Stomach (tissue), 8 donors: ENCODE measurements at regions not wholly inside any gene's neighbourhood (a gene's known extent, or its start where the extent isn't known, plus 50 kb on each side); places are given as distances from the start of the nearest gene placed in this dataset.

ENCODE experiments used
- DNase-seq, 2 donors: peaks; one replicate each; pipeline versions ENCODE4 v3.0.0 to v3.0.0-alpha.2; 2013 to 2019
- H3K27ac ChIP-seq, 5 donors: fragments of 200-600 bp in 4 of 5; sonication (generic) in 4 of 5; one replicate each; pipeline ENCODE4 v1.5.1; 2013 to 2019; ENCODE audit warnings: mild to moderate bottlenecking in 1 of 5, moderate library complexity in 1 of 5
- H3K27me3 ChIP-seq, 3 donors: fragments of 200-600 bp; sonication (generic); one replicate each; pipeline ENCODE4 v1.5.1; 2017 to 2019; ENCODE audit warnings: mixed run types in 1 of 3
- H3K36me3 ChIP-seq, 4 donors: fragments of 200-600 bp; sonication (generic); 1 replicate in 3 of 4; 2 replicates in 1 of 4; pipeline ENCODE4 v1.5.1; 2016 to 2019
- H3K4me1 ChIP-seq, 4 donors: fragments of 200-600 bp; sonication (generic); one replicate each; pipeline ENCODE4 v1.5.1; 2016 to 2019
- H3K4me3 ChIP-seq, 4 donors: fragments of 200-600 bp; sonication (generic) in 3 of 4; one replicate each; pipeline ENCODE4 v1.5.1; 2016 to 2019; ENCODE audit warnings: mild to moderate bottlenecking in 1 of 4
- H3K9me3 ChIP-seq, 4 donors: fragments of 200-600 bp; sonication (generic); one replicate each; pipeline ENCODE4 v1.5.1; 2016 to 2019
- EP300 ChIP-seq: sonication (generic); formaldehyde crosslinking; IDR thresholded peaks from one replicate; pipeline ENCODE4 v1.6.1; 2017; ENCODE audit warnings: antibody characterized with exemption
- POLR2A ChIP-seq, 4 donors: fragments of 450-650 bp; IDR thresholded peaks; one replicate each; pipeline ENCODE4 v1.6.1; 2016; ENCODE audit warnings: antibody characterized with exemption in 4 of 4, control low read depth in 2 of 4, mild to moderate bottlenecking in 1 of 4, moderate library complexity in 1 of 4
- POLR2AphosphoS5 ChIP-seq, 3 donors: sonication (generic); formaldehyde crosslinking; IDR thresholded peaks; one replicate each; pipeline ENCODE4 v1.6.1; 2016; ENCODE audit warnings: antibody characterized with exemption in 3 of 3
- WGBS, 5 donors: extraction: QIAGEN DNeasy Blood & Tissue Kit in 3 of 5; methylation state at CpG; one replicate each; pipeline versions ENCODE4 v1.1.5 to v1.1.7; 2013 to 2018; 5-methylcytosine and 5-hydroxymethylcytosine counted together
- intact Hi-C: fragments of 100-400 bp; cut with DNase I; formaldehyde crosslinking; loops from one replicate; pipeline ENCODE4 v1.15.1; 2023; ENCODE audit warnings: low total_unique reads
- TF ChIP-seq, protein P1 (sequence below), 7 experiments: fragments of 450-650 bp in 4 of 7; fragments of 200-600 bp in 3 of 7; sonication (generic) in 3 of 7; IDR thresholded peaks; one replicate each; pipeline ENCODE4 v1.5.1; 2016 to 2019; ENCODE audit warnings: antibody characterized with exemption in 7 of 7, control low read depth in 2 of 7, mild to moderate bottlenecking in 1 of 7
- donor health status: healthy with polysubstance abuse.
- donor health status: Bipolar disorder and iron deficiency.
- donor health status: healthy.

DNA sequence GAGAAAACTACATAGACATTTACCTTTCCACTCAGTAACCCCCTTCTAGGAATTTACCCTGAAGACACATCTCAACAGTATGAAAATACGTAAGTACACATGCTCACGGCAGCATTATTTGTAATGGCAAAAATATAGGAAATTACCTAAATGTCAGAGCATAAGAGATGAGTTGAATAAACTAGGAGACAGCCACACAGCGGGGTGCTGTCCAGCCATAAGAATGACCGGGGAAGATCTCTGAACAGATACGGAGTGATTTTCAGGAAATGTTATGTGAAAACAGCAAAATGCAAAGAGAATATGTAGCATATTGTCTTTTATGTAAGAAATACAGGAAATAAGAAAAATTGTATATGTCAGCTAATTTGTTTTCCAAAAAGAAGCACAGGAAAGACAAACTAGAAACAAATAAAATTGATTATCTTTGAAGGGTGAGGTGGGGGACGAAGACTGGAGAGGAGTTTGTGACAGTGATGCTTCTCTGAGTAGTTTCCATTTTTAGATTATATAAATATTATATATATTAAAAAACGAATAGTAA is 195.4 kb downstream of the HAUS1 start:
- Histone ChIP-seq H3K36me3 (no peaks in the 10 kb centered on the region), H3K9me3 (peaks cover 0 to 6% (median 3%) of the 10 kb centered on the region in 4 donors), H3K4me3 (no peak overlapping the region), H3K27ac (no peak overlapping the region), H3K27me3 (peaks cover 0 to 4% (median 0%) of the 10 kb centered on the region in 3 donors), H3K4me1 (no peaks in the 10 kb centered on the region)
- TF ChIP-seq POLR2A (IDR thresholded peaks at IDR 0.05) (no peak), POLR2AphosphoS5 (IDR thresholded peaks at IDR 0.05) (no peak), EP300 (no peak)
- TF ChIP-seq, protein P1, sequence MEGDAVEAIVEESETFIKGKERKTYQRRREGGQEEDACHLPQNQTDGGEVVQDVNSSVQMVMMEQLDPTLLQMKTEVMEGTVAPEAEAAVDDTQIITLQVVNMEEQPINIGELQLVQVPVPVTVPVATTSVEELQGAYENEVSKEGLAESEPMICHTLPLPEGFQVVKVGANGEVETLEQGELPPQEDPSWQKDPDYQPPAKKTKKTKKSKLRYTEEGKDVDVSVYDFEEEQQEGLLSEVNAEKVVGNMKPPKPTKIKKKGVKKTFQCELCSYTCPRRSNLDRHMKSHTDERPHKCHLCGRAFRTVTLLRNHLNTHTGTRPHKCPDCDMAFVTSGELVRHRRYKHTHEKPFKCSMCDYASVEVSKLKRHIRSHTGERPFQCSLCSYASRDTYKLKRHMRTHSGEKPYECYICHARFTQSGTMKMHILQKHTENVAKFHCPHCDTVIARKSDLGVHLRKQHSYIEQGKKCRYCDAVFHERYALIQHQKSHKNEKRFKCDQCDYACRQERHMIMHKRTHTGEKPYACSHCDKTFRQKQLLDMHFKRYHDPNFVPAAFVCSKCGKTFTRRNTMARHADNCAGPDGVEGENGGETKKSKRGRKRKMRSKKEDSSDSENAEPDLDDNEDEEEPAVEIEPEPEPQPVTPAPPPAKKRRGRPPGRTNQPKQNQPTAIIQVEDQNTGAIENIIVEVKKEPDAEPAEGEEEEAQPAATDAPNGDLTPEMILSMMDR (IDR thresholded peaks at IDR 0.05), result no peak
- DNase-seq, result no peak
- 78 to 82% (median 79%) methylated on average over 7 of the region's 7 CpGs for WGBS, 5 donors
- intact Hi-C loops, result no loop called here

DNA sequence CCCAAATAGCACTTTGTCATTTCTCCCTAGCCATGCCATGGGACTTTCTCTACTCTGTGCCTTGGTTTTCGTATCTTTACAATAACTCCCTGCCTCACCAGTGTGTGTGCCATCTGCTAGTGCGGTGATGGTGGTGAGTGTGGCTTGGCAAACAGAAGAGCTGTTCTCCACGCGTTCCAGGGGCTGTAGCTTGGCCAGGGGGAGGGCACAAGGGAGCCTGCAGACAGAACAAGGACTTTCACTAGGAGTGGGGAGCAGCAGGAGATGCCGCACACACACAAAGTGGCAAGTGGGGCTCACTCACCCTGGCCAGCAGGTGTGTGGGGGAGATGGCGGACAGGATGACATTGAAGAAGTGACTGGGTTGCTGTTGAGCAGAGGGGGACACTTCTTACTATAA is 196.9 kb downstream of the HAUS1 start:
- peaks cover 0 to 4% (median 0%) of the 10 kb centered on the region in 3 donors for H3K27me3 ChIP-seq
- H3K36me3 ChIP-seq, result no peaks in the 10 kb centered on the region
- DNase-seq, result no peak
- TF ChIP-seq POLR2AphosphoS5 (IDR thresholded peaks at IDR 0.05) (no peak), POLR2A (IDR thresholded peaks at IDR 0.05) (no peak), EP300 (no peak)
- TF ChIP-seq, protein P1 (IDR thresholded peaks at IDR 0.05), result no peak
- H3K4me3 ChIP-seq, result no peak overlapping the region
- peaks cover 0 to 8% (median 3%) of the 10 kb centered on the region in 4 donors for H3K9me3 ChIP-seq
- H3K27ac ChIP-seq, result no peak overlapping the region
- WGBS, 5 donors, result 57 to 72% (median 63%) methylated on average over 6 of the region's 6 CpGs
- H3K4me1 ChIP-seq, result no peaks in the 10 kb centered on the region
- intact Hi-C loops, result no loop called here

DNA sequence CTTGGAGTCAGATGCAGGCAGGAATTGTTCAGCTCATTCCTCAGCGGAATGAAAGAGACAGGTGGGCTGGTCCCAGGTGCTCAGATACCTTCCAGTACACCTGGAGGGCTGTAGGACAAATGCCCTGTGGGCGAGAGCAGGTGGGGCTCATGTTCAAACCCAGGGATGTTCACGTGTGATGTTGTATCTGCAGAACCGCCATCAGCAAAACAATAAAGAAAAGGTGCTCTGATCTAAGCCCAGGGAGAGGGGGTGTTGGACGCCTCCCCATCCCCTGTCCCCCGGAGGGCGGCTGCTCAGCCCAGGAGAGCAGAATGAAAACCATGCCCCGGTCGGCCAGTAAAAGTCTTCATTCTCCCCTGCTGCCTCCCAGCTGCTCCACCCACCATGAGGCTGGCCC is 197.4 kb downstream of the HAUS1 start:
- Histone ChIP-seq H3K9me3 (peaks cover 0 to 12% (median 5%) of the 10 kb centered on the region in 4 donors), H3K36me3 (no peaks in the 10 kb centered on the region), H3K4me1 (no peaks in the 10 kb centered on the region), H3K27ac (no peak overlapping the region), H3K4me3 (no peak overlapping the region), H3K27me3 (peaks cover 0 to 4% (median 0%) of the 10 kb centered on the region in 3 donors)
- WGBS, 5 donors, result 72 to 79% (median 77%) methylated on average over 6 to 9 of the region's 9 CpGs
- TF ChIP-seq EP300, result no peak
- TF ChIP-seq POLR2AphosphoS5 (IDR thresholded peaks at IDR 0.05), result no peak
- TF ChIP-seq, protein P1 (IDR thresholded peaks at IDR 0.05), result no peak
- no peak for TF ChIP-seq POLR2A (IDR thresholded peaks at IDR 0.05)
- DNase-seq, result no peak
- intact Hi-C loops, result no loop called here

DNA sequence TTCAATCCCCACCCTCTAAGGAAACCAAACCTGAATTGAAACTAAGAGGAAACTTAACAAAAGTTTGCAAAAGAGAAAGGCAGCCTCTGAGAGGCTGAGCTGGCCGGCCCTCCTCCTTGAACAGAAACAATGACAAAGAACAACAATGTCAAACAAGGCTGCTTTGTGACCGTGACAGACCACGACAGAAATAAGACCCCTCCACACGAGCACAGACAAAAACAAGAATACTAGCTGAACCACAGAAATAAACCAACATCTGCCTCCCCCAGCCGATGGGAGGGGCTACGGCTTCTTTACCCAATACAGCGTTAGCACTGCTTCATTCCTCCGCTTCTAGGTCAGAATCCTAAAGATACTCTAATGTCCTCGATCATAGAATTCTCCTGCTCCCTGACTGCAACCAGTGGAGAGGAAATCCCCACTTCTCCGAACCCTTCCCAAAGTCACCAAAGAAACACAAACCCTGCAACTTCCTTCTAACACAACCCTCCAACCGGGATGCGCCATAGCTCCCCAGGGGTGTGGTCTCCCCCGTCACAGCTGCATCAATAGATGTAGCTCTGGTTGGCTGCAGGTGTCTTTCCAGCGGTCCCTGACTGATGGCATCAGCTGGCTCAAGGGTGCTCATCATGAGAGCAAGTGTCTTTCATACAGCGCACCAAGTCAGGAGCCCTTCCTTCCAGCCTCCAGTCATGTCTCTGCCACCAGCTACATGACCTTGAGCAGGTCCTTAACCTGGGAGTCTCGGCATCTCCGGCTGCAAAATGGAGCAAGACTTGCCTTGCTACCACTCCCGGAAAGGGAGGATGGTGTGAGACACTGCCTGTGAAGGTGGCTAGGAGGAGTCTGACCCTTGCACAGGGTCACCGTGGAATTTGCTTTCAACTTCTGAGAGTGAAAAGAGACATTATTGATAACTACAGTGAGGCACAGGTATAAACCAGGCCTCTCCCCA is 198.6 kb downstream of the HAUS1 start:
- Histone ChIP-seq H3K36me3 (no peaks in the 10 kb centered on the region), H3K4me1 (no peaks in the 10 kb centered on the region), H3K27me3 (peaks cover 0 to 4% (median 0%) of the 10 kb centered on the region in 3 donors), H3K27ac (no peak overlapping the region), H3K4me3 (no peak overlapping the region), H3K9me3 (peaks cover 0 to 14% (median 5%) of the 10 kb centered on the region in 4 donors)
- intact Hi-C loops, result no loop called here
- DNase-seq, result no peak
- no peak for TF ChIP-seq POLR2A (IDR thresholded peaks at IDR 0.05)
- TF ChIP-seq POLR2AphosphoS5 (IDR thresholded peaks at IDR 0.05), result no peak
- no peak for TF ChIP-seq EP300
- TF ChIP-seq, protein P1 (IDR thresholded peaks at IDR 0.05), result no peak
- WGBS, 5 donors, result 62 to 72% (median 65%) methylated on average over 18 to 19 of the region's 19 CpGs
